ENCODE measurements at regions not wholly inside any gene's neighbourhood (a gene's known extent, or its start where the extent isn't known, plus 50 kb on each side); places are given as distances from the start of the nearest gene placed in this dataset.

DNA sequence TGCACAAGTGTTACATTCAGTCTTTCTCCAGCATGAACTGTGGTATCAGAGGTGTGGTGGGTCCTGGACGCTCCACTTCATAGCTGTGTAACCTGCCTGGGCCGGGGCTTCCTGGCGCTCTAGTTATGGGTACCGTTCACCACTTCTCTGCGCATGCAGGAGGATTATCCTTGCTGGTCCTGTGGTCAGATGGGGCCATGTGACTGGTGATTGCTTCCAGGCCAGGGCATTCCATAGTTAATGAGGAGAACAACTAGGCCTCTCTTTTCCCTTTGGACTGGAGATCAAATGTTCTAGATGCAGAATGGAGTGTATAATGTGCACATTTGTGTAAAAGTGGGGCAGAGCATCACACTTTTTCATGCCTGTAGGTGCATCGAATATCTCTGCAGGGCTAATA lies 444.0 kb downstream of the AACS start:
- no CpG with 5 or more reads among the region's 6 CpGs for WGBS (ENCODE audit: extremely low coverage, insufficient read length, low lambda C conversion rate)

More for the DNA sequence above, 444.0 kb downstream of the AACS start:
- Histone ChIP-seq H3K9ac (ENCODE audit: extremely low read depth, insufficient read length, low read length) (no peak overlapping the region), H4K8ac (replicated peaks; ENCODE audit: insufficient read length, low read depth, low read length) (no peak overlapping the region), H2BK5ac (ENCODE audit: insufficient read length, low read length) (no peak overlapping the region), H3K23me2 (ENCODE audit: insufficient read length, low read depth, low read length, poor library complexity, severe bottlenecking) (no peaks in the 10 kb centered on the region), H2AK5ac (ENCODE audit: insufficient read length, low read length) (no peak overlapping the region), H4K5ac (ENCODE audit: insufficient read length, low read depth, low read length) (no peak overlapping the region), H2AFZ (ENCODE audit: low read length) (no peak overlapping the region), H3K4me1 (ENCODE audit: insufficient read depth, low read length) (no peaks in the 10 kb centered on the region), H2BK20ac (ENCODE audit: low read depth, low read length, poor library complexity, severe bottlenecking) (no peak overlapping the region), H2BK12ac (ENCODE audit: insufficient read length, low read depth, low read length) (no peak overlapping the region), H3K23ac (ENCODE audit: insufficient read length, low read depth, low read length) (no peak overlapping the region), H2BK120ac (ENCODE audit: low read depth, low read length, poor library complexity, severe bottlenecking) (no peak overlapping the region), H2BK15ac (ENCODE audit: low read depth, low read length) (no peak overlapping the region), H4K91ac (ENCODE audit: insufficient read length, low read depth, low read length) (no peak overlapping the region), H3K4ac (ENCODE audit: low read depth, low read length) (no peak overlapping the region), H3K79me1 (ENCODE audit: insufficient read depth, low read depth, low read length, poor library complexity, severe bottlenecking) (no peaks in the 10 kb centered on the region), H3K27me3 (ENCODE audit: insufficient read depth, low read length) (no peaks in the 10 kb centered on the region), H3K14ac (ENCODE audit: insufficient read depth, low read length) (no peak overlapping the region), H3T11ph (ENCODE audit: low read length) (no peak overlapping the region), H3K79me2 (ENCODE audit: insufficient read depth, low read length) (no peaks in the 10 kb centered on the region), H3K27ac (ENCODE audit: insufficient read length, low read depth, low read length) (no peak overlapping the region), H3K4me2 (ENCODE audit: insufficient read depth, insufficient read length, low read length) (no peak overlapping the region), H4K20me1 (ENCODE audit: control insufficient read depth, insufficient read depth, insufficient read length) (no peaks in the 10 kb centered on the region), H3K56ac (ENCODE audit: insufficient read length, low read depth, low read length) (no peak overlapping the region), H3K18ac (ENCODE audit: insufficient read length, low read depth, low read length) (no peak overlapping the region), H3K9me3 (ENCODE audit: control insufficient read depth, low read depth, low read length) (no peaks in the 10 kb centered on the region)
- DNase-seq: no peak
- peaks cover 2% of the 10 kb centered on the region for H3K27me3 Mint-ChIP-seq (ENCODE audit: low read depth)
- no peak overlapping the region for H3K4me3 Mint-ChIP-seq
- H3K9me3 Mint-ChIP-seq: no peaks in the 10 kb centered on the region
- no peak overlapping the region for H3K27ac Mint-ChIP-seq
- TF ChIP-seq, protein P1, sequence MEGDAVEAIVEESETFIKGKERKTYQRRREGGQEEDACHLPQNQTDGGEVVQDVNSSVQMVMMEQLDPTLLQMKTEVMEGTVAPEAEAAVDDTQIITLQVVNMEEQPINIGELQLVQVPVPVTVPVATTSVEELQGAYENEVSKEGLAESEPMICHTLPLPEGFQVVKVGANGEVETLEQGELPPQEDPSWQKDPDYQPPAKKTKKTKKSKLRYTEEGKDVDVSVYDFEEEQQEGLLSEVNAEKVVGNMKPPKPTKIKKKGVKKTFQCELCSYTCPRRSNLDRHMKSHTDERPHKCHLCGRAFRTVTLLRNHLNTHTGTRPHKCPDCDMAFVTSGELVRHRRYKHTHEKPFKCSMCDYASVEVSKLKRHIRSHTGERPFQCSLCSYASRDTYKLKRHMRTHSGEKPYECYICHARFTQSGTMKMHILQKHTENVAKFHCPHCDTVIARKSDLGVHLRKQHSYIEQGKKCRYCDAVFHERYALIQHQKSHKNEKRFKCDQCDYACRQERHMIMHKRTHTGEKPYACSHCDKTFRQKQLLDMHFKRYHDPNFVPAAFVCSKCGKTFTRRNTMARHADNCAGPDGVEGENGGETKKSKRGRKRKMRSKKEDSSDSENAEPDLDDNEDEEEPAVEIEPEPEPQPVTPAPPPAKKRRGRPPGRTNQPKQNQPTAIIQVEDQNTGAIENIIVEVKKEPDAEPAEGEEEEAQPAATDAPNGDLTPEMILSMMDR (conservative IDR thresholded peaks at IDR 0.05): no peak
- no peaks in the 10 kb centered on the region; a peak in 1 of 4 replicates for H3K4me1 Mint-ChIP-seq
- H3K36me3 Mint-ChIP-seq (ENCODE audit: insufficient read depth in 1 of 3, low read depth in 3 of 3): no peaks in the 10 kb centered on the region; a peak in 1 of 7 replicates

All from H9 (cell line).